ENCODE measurements at regions not wholly inside any gene's neighbourhood (a gene's known extent, or its start where the extent isn't known, plus 50 kb on each side); places are given as distances from the start of the nearest gene placed in this dataset.
"Not testable (repeated sequence)": the region's sequence is repeated elsewhere in the genome, so short reads cannot be mapped to it uniquely, and the experiment has no call there.

DNA sequence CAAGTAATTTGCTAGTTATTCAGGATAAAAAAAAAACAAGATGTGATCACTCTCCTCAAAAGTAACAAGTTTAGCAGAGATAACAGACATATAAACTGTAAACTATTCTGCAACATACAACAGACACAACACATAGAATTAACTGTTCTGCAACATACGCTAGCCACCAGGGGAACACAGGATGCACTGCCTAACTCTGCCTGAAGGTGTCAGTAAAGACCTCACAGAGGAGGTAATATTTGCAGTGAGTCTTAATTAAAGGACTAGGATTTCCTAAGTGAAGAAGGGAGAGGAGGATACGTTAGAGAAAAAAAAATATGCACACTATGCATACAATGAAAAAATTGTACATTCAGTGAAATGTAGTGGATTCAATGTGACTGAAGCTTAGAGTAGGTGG, 129.6 kb downstream of the NBPF8 start:
- WGBS, 2 experiments (ENCODE audit: extremely low coverage in 2 of 2, insufficient read length in 1 of 2): no CpG with 5 or more reads among the region's 2 CpGs

DNA sequence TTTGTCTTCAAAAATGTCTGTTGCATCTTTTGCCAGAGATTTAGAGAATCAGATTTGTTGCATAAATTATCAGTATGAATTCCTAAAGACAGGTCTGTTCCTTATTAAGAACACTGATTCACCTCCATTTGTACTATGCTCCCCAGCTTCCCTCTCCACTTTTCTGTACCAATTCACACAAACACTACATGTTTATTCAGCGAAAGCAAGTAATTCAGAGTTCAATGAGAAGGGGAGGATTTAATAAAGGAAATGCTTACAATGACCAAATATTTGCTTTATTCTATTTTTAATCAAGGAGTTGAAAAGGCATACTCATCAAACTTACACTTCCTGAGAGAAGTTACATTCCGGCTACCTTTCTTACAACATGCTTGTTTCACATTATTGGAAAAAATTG, 135.5 kb downstream of the NBPF8 start:
- H3K4me1 ChIP-seq (ENCODE audit: control insufficient read depth, insufficient read depth, low read length); ATAC-seq (ENCODE audit: low read depth); H2AFZ ChIP-seq (replicated peaks; ENCODE audit: low read length, poor library complexity); H3K36me3 ChIP-seq (ENCODE audit: control insufficient read depth, insufficient read depth, low read length); H2BK20ac ChIP-seq (ENCODE audit: low read depth, low read length); H3K23ac ChIP-seq (ENCODE audit: low read depth, low read length); H2BK5ac ChIP-seq (ENCODE audit: low read depth, low read length, poor library complexity, severe bottlenecking); H3K4ac ChIP-seq (ENCODE audit: low read depth, low read length); H3K9ac ChIP-seq (ENCODE audit: low read depth, low read length); H4K20me1 ChIP-seq (ENCODE audit: insufficient read depth, low read length); H3K27ac ChIP-seq (ENCODE audit: insufficient read depth, low read length); dilution Hi-C loops (cut with HindIII; ENCODE audit: low sequenced_read_pairs, unreplicated experiment); H2BK15ac ChIP-seq (ENCODE audit: low read depth, low read length); H4K8ac ChIP-seq (ENCODE audit: low read depth in 2 of 2, low read length in 2 of 2); H3K18ac ChIP-seq (ENCODE audit: low read depth, low read length); H2BK120ac ChIP-seq (ENCODE audit: low read depth, low read length); H3K14ac ChIP-seq (replicated peaks; ENCODE audit: low read depth, low read length); H4K5ac ChIP-seq (ENCODE audit: low read depth, low read length); H3K27me3 ChIP-seq (ENCODE audit: control insufficient read depth, insufficient read depth, low read length); H3K56ac ChIP-seq (ENCODE audit: extremely low read depth, insufficient read depth, low read length); H3K9me3 ChIP-seq (ENCODE audit: control insufficient read depth, insufficient read depth, low read length); BruUV-seq (replicated peaks); CTCF ChIA-PET; H4K91ac ChIP-seq (ENCODE audit: insufficient read depth, low read depth, low read length); H3K4me2 ChIP-seq (ENCODE audit: low read depth, low read length); H2AK9ac ChIP-seq (replicated peaks; ENCODE audit: low read depth, low read length, poor library complexity); H3K4me3 ChIP-seq (ENCODE audit: insufficient read depth, low read depth, low read length); intact Hi-C loops (cut with micrococcal nuclease); DNase-seq; H2AK5ac ChIP-seq (ENCODE audit: low read depth, low read length); H3K9me1 ChIP-seq (ENCODE audit: insufficient read depth, low read length); in situ Hi-C loops (cut with MboI; ENCODE audit: low sequenced_read_pairs); POLR2A ChIA-PET (ENCODE audit: unreplicated experiment); H3K79me1 ChIP-seq (ENCODE audit: low read depth in 1 of 2, low read length in 2 of 2): not testable (repeated sequence)
- no CpG with 5 or more reads among the region's 2 CpGs for WGBS, 2 experiments (ENCODE audit: extremely low coverage in 2 of 2, insufficient read length in 1 of 2)

More for the DNA sequence above, 129.6 kb downstream of the NBPF8 start:
- H3K18ac ChIP-seq (ENCODE audit: low read depth, low read length); H3K9me1 ChIP-seq (ENCODE audit: insufficient read depth, low read length); dilution Hi-C loops (cut with HindIII; ENCODE audit: low sequenced_read_pairs, unreplicated experiment); H3K4me3 ChIP-seq (ENCODE audit: insufficient read depth, low read depth, low read length); H4K20me1 ChIP-seq (ENCODE audit: insufficient read depth, low read length); H3K56ac ChIP-seq (ENCODE audit: extremely low read depth, insufficient read depth, low read length); H2AK9ac ChIP-seq (replicated peaks; ENCODE audit: low read depth, low read length, poor library complexity); H3K27me3 ChIP-seq (ENCODE audit: control insufficient read depth, insufficient read depth, low read length); CTCF ChIA-PET; H2BK20ac ChIP-seq (ENCODE audit: low read depth, low read length); H3K4me1 ChIP-seq (ENCODE audit: control insufficient read depth, insufficient read depth, low read length); H2BK5ac ChIP-seq (ENCODE audit: low read depth, low read length, poor library complexity, severe bottlenecking); H3K4ac ChIP-seq (ENCODE audit: low read depth, low read length); H4K8ac ChIP-seq (ENCODE audit: low read depth in 2 of 2, low read length in 2 of 2); H2AK5ac ChIP-seq (ENCODE audit: low read depth, low read length); H3K14ac ChIP-seq (replicated peaks; ENCODE audit: low read depth, low read length); BruUV-seq (replicated peaks); intact Hi-C loops (cut with micrococcal nuclease); H3K9ac ChIP-seq (ENCODE audit: low read depth, low read length); H3K27ac ChIP-seq (ENCODE audit: insufficient read depth, low read length); H4K5ac ChIP-seq (ENCODE audit: low read depth, low read length); H2AFZ ChIP-seq (replicated peaks; ENCODE audit: low read length, poor library complexity); H2BK120ac ChIP-seq (ENCODE audit: low read depth, low read length); H2BK15ac ChIP-seq (ENCODE audit: low read depth, low read length); H4K91ac ChIP-seq (ENCODE audit: insufficient read depth, low read depth, low read length); H3K79me1 ChIP-seq (ENCODE audit: low read depth in 1 of 2, low read length in 2 of 2); H3K23ac ChIP-seq (ENCODE audit: low read depth, low read length); H3K36me3 ChIP-seq (ENCODE audit: control insufficient read depth, insufficient read depth, low read length); POLR2A ChIA-PET (ENCODE audit: unreplicated experiment); H3K4me2 ChIP-seq (ENCODE audit: low read depth, low read length); in situ Hi-C loops (cut with MboI; ENCODE audit: low sequenced_read_pairs); H3K9me3 ChIP-seq (ENCODE audit: control insufficient read depth, insufficient read depth, low read length); DNase-seq: not testable (repeated sequence)
- ATAC-seq (ENCODE audit: low read depth): peak; percentile 98
- TF ChIP-seq, protein P1, sequence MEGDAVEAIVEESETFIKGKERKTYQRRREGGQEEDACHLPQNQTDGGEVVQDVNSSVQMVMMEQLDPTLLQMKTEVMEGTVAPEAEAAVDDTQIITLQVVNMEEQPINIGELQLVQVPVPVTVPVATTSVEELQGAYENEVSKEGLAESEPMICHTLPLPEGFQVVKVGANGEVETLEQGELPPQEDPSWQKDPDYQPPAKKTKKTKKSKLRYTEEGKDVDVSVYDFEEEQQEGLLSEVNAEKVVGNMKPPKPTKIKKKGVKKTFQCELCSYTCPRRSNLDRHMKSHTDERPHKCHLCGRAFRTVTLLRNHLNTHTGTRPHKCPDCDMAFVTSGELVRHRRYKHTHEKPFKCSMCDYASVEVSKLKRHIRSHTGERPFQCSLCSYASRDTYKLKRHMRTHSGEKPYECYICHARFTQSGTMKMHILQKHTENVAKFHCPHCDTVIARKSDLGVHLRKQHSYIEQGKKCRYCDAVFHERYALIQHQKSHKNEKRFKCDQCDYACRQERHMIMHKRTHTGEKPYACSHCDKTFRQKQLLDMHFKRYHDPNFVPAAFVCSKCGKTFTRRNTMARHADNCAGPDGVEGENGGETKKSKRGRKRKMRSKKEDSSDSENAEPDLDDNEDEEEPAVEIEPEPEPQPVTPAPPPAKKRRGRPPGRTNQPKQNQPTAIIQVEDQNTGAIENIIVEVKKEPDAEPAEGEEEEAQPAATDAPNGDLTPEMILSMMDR (conservative IDR thresholded peaks at IDR 0.05; ENCODE audit: low read depth, low read length): peak; percentile 31
- TF ChIP-seq SMC3 (IDR thresholded peaks at IDR 0.05; ENCODE audit: low read depth, low read length): peak; percentile 19; the same call in 1 of the 2 replicates
- TF ChIP-seq RAD21 (IDR thresholded peaks at IDR 0.05; ENCODE audit: low read length): peak; percentile 37; the same call in 1 of the 2 replicates

Data from IMR-90 (cell line).